ENCODE measurements at regions not wholly inside any gene's neighbourhood (a gene's known extent, or its start where the extent isn't known, plus 50 kb on each side); places are given as distances from the start of the nearest gene placed in this dataset.

- Histone ChIP-seq H4K91ac (ENCODE audit: insufficient read length, low read depth, low read length) (no peak overlapping the region), H4K5ac (ENCODE audit: insufficient read length, low read depth, low read length) (no peak overlapping the region), H2BK20ac (ENCODE audit: low read depth, low read length, poor library complexity, severe bottlenecking) (no peak overlapping the region), H4K20me1 (ENCODE audit: control insufficient read depth, insufficient read depth, insufficient read length) (no peaks in the 10 kb centered on the region), H2BK120ac (ENCODE audit: low read depth, low read length, poor library complexity, severe bottlenecking) (no peak overlapping the region), H3K23me2 (ENCODE audit: insufficient read length, low read depth, low read length, poor library complexity, severe bottlenecking) (no peaks in the 10 kb centered on the region), H3K56ac (ENCODE audit: insufficient read length, low read depth, low read length) (no peak overlapping the region), H3K4me1 (ENCODE audit: insufficient read depth, low read length) (peaks cover 2% of the 10 kb centered on the region; the same call in 1 of the 2 replicates), H3K18ac (ENCODE audit: insufficient read length, low read depth, low read length) (no peak overlapping the region), H3K79me2 (ENCODE audit: insufficient read depth, low read length) (no peaks in the 10 kb centered on the region), H2BK5ac (ENCODE audit: insufficient read length, low read length) (no peak overlapping the region), H3K9me3 (ENCODE audit: control insufficient read depth, low read depth, low read length) (no peaks in the 10 kb centered on the region), H3T11ph (ENCODE audit: low read length) (no peak overlapping the region), H3K79me1 (ENCODE audit: insufficient read depth, low read depth, low read length, poor library complexity, severe bottlenecking) (no peaks in the 10 kb centered on the region), H3K14ac (ENCODE audit: insufficient read depth, low read length) (no peak overlapping the region), H2AK5ac (ENCODE audit: insufficient read length, low read length) (no peak overlapping the region), H2AFZ (ENCODE audit: low read length) (no peak overlapping the region), H3K4me2 (ENCODE audit: insufficient read depth, insufficient read length, low read length) (no peak overlapping the region), H4K8ac (replicated peaks; ENCODE audit: insufficient read length, low read depth, low read length) (no peak overlapping the region), H3K27ac (ENCODE audit: insufficient read length, low read depth, low read length) (no peak overlapping the region), H3K27me3 (ENCODE audit: insufficient read depth, low read length) (no peaks in the 10 kb centered on the region), H3K4ac (ENCODE audit: low read depth, low read length) (no peak overlapping the region), H3K23ac (ENCODE audit: insufficient read length, low read depth, low read length) (no peak overlapping the region), H2BK12ac (ENCODE audit: insufficient read length, low read depth, low read length) (no peak overlapping the region), H3K9ac (ENCODE audit: extremely low read depth, insufficient read length, low read length) (no peak overlapping the region), H2BK15ac (ENCODE audit: low read depth, low read length) (no peak overlapping the region)
- no CpG with 5 or more reads among the region's 7 CpGs for whole genome bisulfite sequencing (ENCODE audit: extremely low coverage, insufficient read length, low lambda C conversion rate)
- TF ChIP-seq CTCF (conservative IDR thresholded peaks at IDR 0.05) = peak; percentile 42; the same call in 2 of the 3 replicates
- Mint-ChIP-seq H3K4me1 (peaks cover 30 to 42% of the 10 kb centered on the region in 2 experiments), H3K36me3 (ENCODE audit: insufficient read depth in 1 of 3, low read depth in 3 of 3) (no peaks in the 10 kb centered on the region), H3K27me3 (ENCODE audit: low read depth) (peaks cover 26% of the 10 kb centered on the region), H3K9me3 (0 out of 5 replicates have a peak, but pooled peaks cover 0 to 2% of the 10 kb centered on the region in 2 experiments), H3K4me3 (no peak overlapping the region), H3K27ac (no peak overlapping the region)
- DNase-seq = no peak
Observed at GRCh38 chr22:35155403-35156025, 89.6 kb downstream of the ISX start.
